ENCODE measurements at regions not wholly inside any gene's neighbourhood (a gene's known extent, or its start where the extent isn't known, plus 50 kb on each side); places are given as distances from the start of the nearest gene placed in this dataset.
A peak's percentile ranks its signal among the peaks of the same experiment; 100 is the strongest.

GRCh38 chr1:114282751-114283403 lies 129.2 kb upstream of the SYT6 start:
- Histone ChIP-seq H3K4me1 (ENCODE audit: control insufficient read depth in 1 of 2, insufficient read depth in 2 of 2, low read length in 2 of 2) (no peaks in the 10 kb centered on the region), H4K20me1 (ENCODE audit: insufficient read depth) (no peaks in the 10 kb centered on the region), H3K27me3 (ENCODE audit: insufficient read depth, low read length) (peaks cover 25% of the 10 kb centered on the region), H3K79me2 (ENCODE audit: insufficient read depth, low read length) (no peaks in the 10 kb centered on the region), H3K9me3 (ENCODE audit: control insufficient read depth in 1 of 2, insufficient read depth in 1 of 2, low read depth in 1 of 2, low read length in 2 of 2) (no peaks in the 10 kb centered on the region), H3K4me3 (replicated peaks in 1 of 2; ENCODE audit: low read depth in 1 of 2, low read length in 2 of 2) (no peak overlapping the region), H3K36me3 (ENCODE audit: control insufficient read depth in 1 of 2, insufficient read depth in 2 of 2, low read length in 2 of 2) (no peaks in the 10 kb centered on the region), H3K27ac (ENCODE audit: low read depth, low read length) (no peak overlapping the region), H3K4me2 (ENCODE audit: low read length) (no peak overlapping the region), H3K9ac (ENCODE audit: low read length) (no peak overlapping the region), H2AFZ (ENCODE audit: low read depth, low read length, poor library complexity, severe bottlenecking) (peak overlapping the region; percentile 80), H3K9me2 (ENCODE audit: insufficient read depth) (no peaks in the 10 kb centered on the region)
- ATAC-seq (peak; percentile 100), DNase-seq (ENCODE audit: low read depth, low spot score) (peak; percentile 85)
- ChIA-PET CTCF (interaction anchor here (0.5 to 3.9 kb wide), 27 partner anchors 9 to 599 kb away, joined by 3 to 87 read pairs (median 3); partner anchors contain the start of gene OLFML3), RAD21 (ENCODE audit: low non-redundant PET in 1 of 2, low total read pairs in 2 of 2, uncharacterized antibody in 2 of 2, unreplicated experiment in 2 of 2) (interaction anchor here in 1 of 2 experiments (1.4 kb wide), 1 partner anchor 305 kb away, joined by 7 read pairs; no protein-coding TSS in a partner anchor), POLR2A (no interaction called here)
- TF ChIP-seq EGR1 (IDR thresholded peaks at IDR 0.05; ENCODE audit: low read depth) (no peak), CTCF (IDR thresholded peaks at IDR 0.05 in 2 of 3, conservative IDR thresholded peaks at IDR 0.05 in 1 of 3; ENCODE audit: borderline replicate concordance in 1 of 3, insufficient read depth in 1 of 3, low read depth in 2 of 3, low read length in 2 of 3) (peak; percentile 77 to 93 (median 82)), RAD21 (IDR thresholded peaks at IDR 0.05; ENCODE audit: low read depth) (peak; percentile 77)
- no TSS peak for BruUV-seq (replicated peaks)
- intact Hi-C loops (cut with micrococcal nuclease): loop anchor here (1.0 to 10.0 kb wide), 3 partner anchors 190 to 448 kb away; no protein-coding TSS in a partner anchor

- Histone ChIP-seq H3K27me3 (ENCODE audit: insufficient read depth, low read length) (peaks cover 53% of the 10 kb centered on the region), H3K9me2 (ENCODE audit: insufficient read depth) (no peaks in the 10 kb centered on the region), H3K4me1 (ENCODE audit: control insufficient read depth in 1 of 2, insufficient read depth in 2 of 2, low read length in 2 of 2) (no peaks in the 10 kb centered on the region), H2AFZ (ENCODE audit: low read depth, low read length, poor library complexity, severe bottlenecking) (no peak overlapping the region), H3K79me2 (ENCODE audit: insufficient read depth, low read length) (no peaks in the 10 kb centered on the region), H3K9ac (ENCODE audit: low read length) (no peak overlapping the region), H3K4me3 (replicated peaks in 1 of 2; ENCODE audit: low read depth in 1 of 2, low read length in 2 of 2) (no peak overlapping the region), H4K20me1 (ENCODE audit: insufficient read depth) (no peaks in the 10 kb centered on the region), H3K36me3 (ENCODE audit: control insufficient read depth in 1 of 2, insufficient read depth in 2 of 2, low read length in 2 of 2) (no peaks in the 10 kb centered on the region), H3K27ac (ENCODE audit: low read depth, low read length) (no peak overlapping the region), H3K9me3 (ENCODE audit: control insufficient read depth in 1 of 2, insufficient read depth in 1 of 2, low read depth in 1 of 2, low read length in 2 of 2) (no peaks in the 10 kb centered on the region), H3K4me2 (ENCODE audit: low read length) (no peak overlapping the region)
- ChIA-PET CTCF (interaction anchor here (0.6 kb wide), 1 partner anchor 302 kb away, joined by 3 read pairs; no protein-coding TSS in a partner anchor), POLR2A (no interaction called here), RAD21 (ENCODE audit: low non-redundant PET in 1 of 2, low total read pairs in 2 of 2, uncharacterized antibody in 2 of 2, unreplicated experiment in 2 of 2) (no interaction called here)
- intact Hi-C loops (cut with micrococcal nuclease): no loop called here
- no TSS peak for BruUV-seq (replicated peaks)
- DNase-seq (ENCODE audit: low read depth, low spot score) (no peak), ATAC-seq (no peak)
- no peak for TF ChIP-seq ATF3 (IDR thresholded peaks at IDR 0.05)
- TF ChIP-seq RAD21 (IDR thresholded peaks at IDR 0.05; ENCODE audit: low read depth): no peak
- no peak for TF ChIP-seq ELF1 (IDR thresholded peaks at IDR 0.05; ENCODE audit: borderline replicate concordance, low read depth)
- no peak for TF ChIP-seq FOSL1 (IDR thresholded peaks at IDR 0.05; ENCODE audit: low read depth)
- no peak for TF ChIP-seq ZNF274 (IDR thresholded peaks at IDR 0.05; ENCODE audit: low read depth, low read length)
- no peak for TF ChIP-seq CBX3 (IDR thresholded peaks at IDR 0.05; ENCODE audit: low read depth)
- TF ChIP-seq EZH2 (IDR thresholded peaks at IDR 0.05): no peak
- no peak for TF ChIP-seq EGR1 (IDR thresholded peaks at IDR 0.05; ENCODE audit: low read depth)
- TF ChIP-seq CEBPB (IDR thresholded peaks at IDR 0.05; ENCODE audit: low read depth): no peak
- no peak for TF ChIP-seq SIN3A (IDR thresholded peaks at IDR 0.05; ENCODE audit: low read depth)
- TF ChIP-seq EZH2phosphoT487 (IDR thresholded peaks at IDR 0.05; ENCODE audit: borderline replicate concordance): no peak
- no peak for TF ChIP-seq SRF (IDR thresholded peaks at IDR 0.05; ENCODE audit: low read depth)
Observed at GRCh38 chr1:114278911-114279310, 125.2 kb upstream of the SYT6 start.
